Pancreas (tissue), 10 donors: ENCODE measurements at regions not wholly inside any gene's neighbourhood (a gene's known extent, or its start where the extent isn't known, plus 50 kb on each side); places are given as distances from the start of the nearest gene placed in this dataset.

Source experiments
- ATAC-seq, 4 donors: fragments of 200-7000 bp; cut with Tn5 transposase; one replicate each; pipeline versions ENCODE4 v1.8.0 to v1.9.1; 2020; ENCODE audit warnings: mild to moderate bottlenecking in 4 of 4, moderate library complexity in 4 of 4
- DNase-seq, 6 donors: peaks; one replicate each; pipeline ENCODE4 v3.0.0-alpha.2; 2020
- FAIRE-seq: peaks from 2 replicates; lab custom pipeline; 2012; peaks lifted over from hg19 to GRCh38; lab: Jason Lieb, UNC
- H3K27ac ChIP-seq, 4 donors: fragments of 200-600 bp; sonication (generic); 1 replicate in 3 of 4; 2 replicates in 1 of 4; pipeline versions ENCODE4 v1.5.0 to v1.8.0; 2020
- H3K27me3 ChIP-seq, 4 donors: fragments of 200-600 bp; one replicate each; pipeline ENCODE4 v1.8.0; 2021
- H3K36me3 ChIP-seq, 3 donors: fragments of 200-600 bp; sonication (generic) in 1 of 3; one replicate each; pipeline versions ENCODE4 v1.5.0 to v1.8.0; 2020 to 2021
- H3K4me1 ChIP-seq, 3 donors: fragments of 200-600 bp; one replicate each; pipeline ENCODE4 v1.8.0; 2021
- H3K4me3 ChIP-seq, 4 donors: fragments of 200-600 bp; sonication (generic) in 2 of 4; one replicate each; pipeline versions ENCODE4 v1.5.0 to v1.8.0; 2020 to 2021
- H3K9me3 ChIP-seq, 4 donors: fragments of 200-600 bp; one replicate each; pipeline ENCODE4 v1.8.0; 2021
- CTCF ChIP-seq, 4 donors: fragments of 200-600 bp; sonication (generic) in 3 of 4; IDR thresholded peaks; one replicate each; pipeline versions ENCODE4 v1.5.0 to v1.8.0; 2021; ENCODE audit warnings: antibody characterized with exemption in 4 of 4
- WGBS, 2 donors: extraction: QIAGEN DNeasy Blood & Tissue Kit; methylation state at CpG; one replicate each; pipeline ENCODE4 v1.1.7; 2013; 5-methylcytosine and 5-hydroxymethylcytosine counted together
- intact Hi-C, 3 donors: fragments of 100-400 bp; cut with DNase I; formaldehyde crosslinking; loops; one replicate each; pipeline versions ENCODE4 v1.11.1 to v1.14.2; 2022
- donor health status: healthy with polysubstance abuse.
- donor health status: DM: no; HTN: no; CAD: no; lungs with moderate emphysema.
- donor health status: DM: no; HTN: no; CAD: no.
- donor health status: control.
- donor health status: control.
- donor health status: Bipolar disorder and iron deficiency.
- donor health status: DM: yes; HTN: yes; CAD: no.
- donor health status: DM: no; HTN: no; CAD: no.
- donor health status: DM: no; HTN: no; CAD: no.
- donor health status: DM: yes; HTN: yes; CAD: no.

GRCh38 chr19:30273184-30273583 is 99.0 kb upstream of the ZNF536 start:
- Histone ChIP-seq H3K4me1 (no peaks in the 10 kb centered on the region), H3K9me3 (no peaks in the 10 kb centered on the region), H3K27me3 (peaks cover 0 to 9% (median 2%) of the 10 kb centered on the region in 4 donors), H3K4me3 (no peak overlapping the region), H3K27ac (no peak overlapping the region), H3K36me3 (no peaks in the 10 kb centered on the region)
- FAIRE-seq (no peak), ATAC-seq (no peak), DNase-seq (no peak)
- WGBS, 2 donors: 46 to 48% methylated on average over 2 of the region's 2 CpGs
- TF ChIP-seq CTCF (IDR thresholded peaks at IDR 0.05): no peak
- intact Hi-C loops: loop anchor here in 1 of 3 donors (10.0 kb wide), 1 partner anchor 108 kb away; no protein-coding TSS in a partner anchor

- FAIRE-seq (no peak), DNase-seq (no peak), ATAC-seq (no peak)
- TF ChIP-seq CTCF (IDR thresholded peaks at IDR 0.05): no peak
- H3K27ac ChIP-seq: no peak overlapping the region
- peaks cover 0 to 9% (median 2%) of the 10 kb centered on the region in 4 donors for H3K27me3 ChIP-seq
- H3K9me3 ChIP-seq: no peaks in the 10 kb centered on the region
- H3K4me3 ChIP-seq: no peak overlapping the region
- intact Hi-C loops: loop anchor here in 1 of 3 donors (10.0 kb wide), 1 partner anchor 110 kb away; no protein-coding TSS in a partner anchor
- 62 to 73% methylated on average over 3 of the region's 3 CpGs for WGBS, 2 donors
- H3K36me3 ChIP-seq: no peaks in the 10 kb centered on the region
- H3K4me1 ChIP-seq: no peaks in the 10 kb centered on the region
These were observed 97.2 kb upstream of the ZNF536 start for GRCh38 chr19:30274987-30275386.

- Histone ChIP-seq H3K36me3 (no peaks in the 10 kb centered on the region), H3K4me3 (no peak overlapping the region), H3K27me3 (peaks cover 0 to 9% (median 2%) of the 10 kb centered on the region in 4 donors), H3K4me1 (no peaks in the 10 kb centered on the region), H3K9me3 (no peaks in the 10 kb centered on the region), H3K27ac (no peak overlapping the region)
- intact Hi-C loops: loop anchor here in 1 of 3 donors (10.0 kb wide), 1 partner anchor 111 kb away; no protein-coding TSS in a partner anchor
- ATAC-seq (no peak), DNase-seq (no peak), FAIRE-seq (no peak)
- 34 to 40% methylated on average over 11 of the region's 11 CpGs for WGBS, 2 donors
- no peak for TF ChIP-seq CTCF (IDR thresholded peaks at IDR 0.05)
These were observed 95.9 kb upstream of the ZNF536 start for GRCh38 chr19:30276011-30276882.

- TF ChIP-seq CTCF (IDR thresholded peaks at IDR 0.05): no peak
- no peak for ATAC-seq
- no peak for FAIRE-seq
- Histone ChIP-seq H3K27ac (no peak overlapping the region), H3K36me3 (no peaks in the 10 kb centered on the region), H3K27me3 (peaks cover 0 to 9% (median 2%) of the 10 kb centered on the region in 4 donors), H3K9me3 (no peaks in the 10 kb centered on the region), H3K4me3 (no peak overlapping the region), H3K4me1 (no peaks in the 10 kb centered on the region)
- no peak for DNase-seq
- 29 to 40% methylated on average over 3 of the region's 3 CpGs for WGBS, 2 donors
- intact Hi-C loops: loop anchor here in 1 of 3 donors (10.0 kb wide), 1 partner anchor 112 kb away; no protein-coding TSS in a partner anchor
These were observed 95.3 kb upstream of the ZNF536 start for GRCh38 chr19:30276883-30277280.
